H9 (cell line): ENCODE measurements at regions not wholly inside any gene's neighbourhood (a gene's known extent, or its start where the extent isn't known, plus 50 kb on each side); places are given as distances from the start of the nearest gene placed in this dataset.

ENCODE experiments used
- DNase-seq: peaks from one replicate; pipeline ENCODE4 v3.0.0-alpha.2; 2017
- H2AFZ ChIP-seq: one replicate; pipeline ENCODE4 v1.6.1; 2013; ENCODE audit warnings: mild to moderate bottlenecking, low read length, control low read depth, moderate library complexity
- H2AK5ac ChIP-seq: 2 replicates; pipeline ENCODE4 v1.6.1; 2013; ENCODE audit warnings: low read length, control low read depth, mixed read lengths; ENCODE audit not compliant: insufficient read length
- H2BK120ac ChIP-seq: one replicate; pipeline ENCODE4 v1.6.1; 2013; ENCODE audit warnings: low read depth, mild to moderate bottlenecking, low read length, control low read depth, inconsistent platforms; ENCODE audit not compliant: poor library complexity, severe bottlenecking
- H2BK12ac ChIP-seq: 2 replicates; pipeline ENCODE4 v1.6.1; 2013; ENCODE audit warnings: low read length, control low read depth, mixed read lengths, low read depth; ENCODE audit not compliant: insufficient read length
- H2BK15ac ChIP-seq: 2 replicates; pipeline ENCODE4 v1.6.1; 2013; ENCODE audit warnings: low read depth, low read length, control low read depth
- H2BK20ac ChIP-seq: one replicate; pipeline ENCODE4 v1.6.1; 2013; ENCODE audit warnings: low read depth, mild to moderate bottlenecking, low read length, control low read depth, inconsistent platforms; ENCODE audit not compliant: poor library complexity, severe bottlenecking
- H2BK5ac ChIP-seq: 2 replicates; pipeline ENCODE4 v1.6.1; 2013; ENCODE audit warnings: low read length, control low read depth, mixed read lengths; ENCODE audit not compliant: insufficient read length
- H3K14ac ChIP-seq: 2 replicates; pipeline ENCODE4 v1.6.1; 2013; ENCODE audit warnings: low read length, control low read depth; ENCODE audit not compliant: insufficient read depth
- H3K18ac ChIP-seq: 2 replicates; pipeline ENCODE4 v1.6.1; 2013; ENCODE audit warnings: low read depth, mild to moderate bottlenecking, mixed read lengths, low read length, control low read depth; ENCODE audit not compliant: insufficient read length
- H3K23ac ChIP-seq: 2 replicates; pipeline ENCODE4 v1.6.1; 2013; ENCODE audit warnings: low read length, control low read depth, mixed read lengths, low read depth; ENCODE audit not compliant: insufficient read length
- H3K23me2 ChIP-seq: 2 replicates; pipeline ENCODE4 v1.6.1; 2013; ENCODE audit warnings: low read depth, mild to moderate bottlenecking, mixed read lengths, low read length, control low read depth; ENCODE audit not compliant: insufficient read length, poor library complexity, severe bottlenecking
- H3K27ac ChIP-seq: 2 replicates; pipeline ENCODE4 v1.5.1; 2013; ENCODE audit warnings: low read length, control low read depth, mixed read lengths, low read depth; ENCODE audit not compliant: insufficient read length
- H3K27me3 ChIP-seq: 2 replicates; pipeline ENCODE4 v1.6.1; 2013; ENCODE audit warnings: low read length, control low read depth, inconsistent platforms; ENCODE audit not compliant: insufficient read depth
- H3K4ac ChIP-seq: 2 replicates; pipeline ENCODE4 v1.6.1; 2013; ENCODE audit warnings: low read depth, mild to moderate bottlenecking, control low read depth, inconsistent platforms, low read length, moderate library complexity
- H3K4me1 ChIP-seq: 2 replicates; pipeline ENCODE4 v1.6.1; 2013; ENCODE audit warnings: low read length, control low read depth, inconsistent platforms; ENCODE audit not compliant: insufficient read depth
- H3K4me2 ChIP-seq: 2 replicates; pipeline ENCODE4 v1.6.1; 2013; ENCODE audit warnings: low read length, control low read depth, mixed read lengths; ENCODE audit not compliant: insufficient read length, insufficient read depth
- H3K56ac ChIP-seq: 2 replicates; pipeline ENCODE4 v1.6.1; 2013; ENCODE audit warnings: low read depth, mild to moderate bottlenecking, mixed read lengths, low read length, control low read depth; ENCODE audit not compliant: insufficient read length
- H3K79me1 ChIP-seq: 2 replicates; pipeline ENCODE4 v1.6.1; 2013; ENCODE audit warnings: low read depth, mild to moderate bottlenecking, moderate library complexity, low read length, control low read depth, inconsistent platforms; ENCODE audit not compliant: insufficient read depth, poor library complexity, severe bottlenecking
- H3K79me2 ChIP-seq: 2 replicates; pipeline ENCODE4 v1.6.1; 2013; ENCODE audit warnings: low read length, control low read depth, inconsistent platforms; ENCODE audit not compliant: insufficient read depth
- H3K9ac ChIP-seq: 2 replicates; pipeline ENCODE4 v1.6.1; 2013; ENCODE audit warnings: low read length, control low read depth, mixed read lengths; ENCODE audit not compliant: insufficient read length; ENCODE audit errors: extremely low read depth
- H3K9me3 ChIP-seq: one replicate; pipeline ENCODE4 v1.6.1; 2013; ENCODE audit warnings: low read depth, low read length, inconsistent platforms; ENCODE audit not compliant: control insufficient read depth
- H3T11ph ChIP-seq: one replicate; pipeline ENCODE4 v1.6.1; 2013; ENCODE audit warnings: mild to moderate bottlenecking, low read length, control low read depth, inconsistent platforms
- H4K20me1 ChIP-seq: one replicate; pipeline ENCODE4 v1.6.1; 2013; ENCODE audit not compliant: control insufficient read depth, insufficient read length, insufficient read depth
- H4K5ac ChIP-seq: 2 replicates; pipeline ENCODE4 v1.6.1; 2013; ENCODE audit warnings: low read depth, mild to moderate bottlenecking, mixed read lengths, low read length, control low read depth; ENCODE audit not compliant: insufficient read length
- H4K8ac ChIP-seq: replicated peaks from 2 replicates; pipeline ENCODE4 v1.6.1; 2013; ENCODE audit warnings: low read length, control low read depth, mixed read lengths, low read depth; ENCODE audit not compliant: insufficient read length
- H4K91ac ChIP-seq: 2 replicates; pipeline ENCODE4 v1.6.1; 2013; ENCODE audit warnings: low read depth, mild to moderate bottlenecking, moderate library complexity, mixed read lengths, low read length, control low read depth; ENCODE audit not compliant: insufficient read length
- H3K27ac Mint-ChIP-seq, 3 experiments: 2 replicates in 2 of 3; 3 replicates in 1 of 3; pipeline ENCODE4 v1.8.0; 2020 to 2021; ENCODE audit warnings: mixed read lengths in 3 of 3, mild to moderate bottlenecking in 1 of 3, moderate library complexity in 1 of 3
- H3K27me3 Mint-ChIP-seq: 2 replicates; pipeline ENCODE4 v1.8.0; 2021; ENCODE audit warnings: low read depth, mild to moderate bottlenecking, moderate library complexity, mixed read lengths
- H3K36me3 Mint-ChIP-seq, 3 experiments: 2 replicates in 2 of 3; 3 replicates in 1 of 3; pipeline ENCODE4 v1.8.0; 2020 to 2021; ENCODE audit warnings: low read depth in 3 of 3, mixed read lengths in 3 of 3; ENCODE audit not compliant: insufficient read depth in 1 of 3
- H3K4me1 Mint-ChIP-seq, 2 experiments: 2 replicates each; pipeline ENCODE4 v1.8.0; 2020; ENCODE audit warnings: mixed read lengths in 2 of 2
- H3K4me3 Mint-ChIP-seq, 2 experiments: 2 replicates in 1 of 2; 3 replicates in 1 of 2; pipeline ENCODE4 v1.8.0; 2020 to 2021; ENCODE audit warnings: mild to moderate bottlenecking in 2 of 2, mixed read lengths in 2 of 2, moderate library complexity in 1 of 2
- H3K9me3 Mint-ChIP-seq, 2 experiments: 2 replicates in 1 of 2; 3 replicates in 1 of 2; pipeline ENCODE4 v1.8.0; 2020; ENCODE audit warnings: mild to moderate bottlenecking in 2 of 2, mixed read lengths in 2 of 2, moderate library complexity in 1 of 2
- WGBS: extraction: QIAGEN DNeasy Blood & Tissue Kit; methylation state at CpG from one replicate; pipeline ENCODE4 v1.1.7; 2013; ENCODE audit warnings: missing lambda C conversion rate, low lambda C conversion rate, mixed read lengths; ENCODE audit not compliant: insufficient read length; ENCODE audit errors: extremely low coverage; 5-methylcytosine and 5-hydroxymethylcytosine counted together
- TF ChIP-seq, protein P1 (sequence below): fragments of 200-600 bp; sonication (generic); conservative IDR thresholded peaks from 3 replicates; pipeline ENCODE4 v1.8.0; 2021; ENCODE audit warnings: antibody characterized with exemption, mild to moderate bottlenecking

DNA sequence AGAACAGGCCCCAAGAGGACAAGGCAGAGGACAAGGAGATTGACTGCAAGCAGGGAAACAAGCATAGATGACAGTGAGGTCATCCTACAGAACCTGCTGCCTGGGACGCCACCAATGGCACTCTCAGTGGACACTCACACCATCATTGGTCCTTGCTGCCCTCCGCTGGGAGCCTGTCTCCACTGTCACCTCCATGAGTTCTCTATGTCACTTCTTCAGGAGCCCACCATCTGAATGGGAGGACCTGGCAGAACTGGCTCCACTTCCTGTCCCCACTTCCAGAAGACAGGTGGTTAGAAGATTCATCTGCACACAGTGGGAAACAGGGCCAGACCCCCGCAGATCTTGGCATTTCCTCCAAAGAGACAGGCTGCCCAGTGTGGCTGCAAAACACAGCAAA, 188.9 kb downstream of the HSD17B3 start:
- Histone ChIP-seq H2BK15ac (no peak overlapping the region), H3K9me3 (no peaks in the 10 kb centered on the region), H3K27me3 (no peaks in the 10 kb centered on the region), H2BK5ac (no peak overlapping the region), H3K9ac (no peak overlapping the region), H2AK5ac (no peak overlapping the region), H4K8ac (no peak overlapping the region), H3K27ac (no peak overlapping the region), H3K4me2 (no peak overlapping the region), H3K79me2 (no peaks in the 10 kb centered on the region), H3K18ac (no peak overlapping the region), H2BK12ac (no peak overlapping the region), H4K5ac (no peak overlapping the region), H2AFZ (no peak overlapping the region), H3K14ac (no peak overlapping the region), H3T11ph (no peak overlapping the region), H2BK120ac (no peak overlapping the region), H4K91ac (no peak overlapping the region), H3K23me2 (no peaks in the 10 kb centered on the region), H3K79me1 (no peaks in the 10 kb centered on the region), H2BK20ac (no peak overlapping the region), H3K23ac (no peak overlapping the region), H3K4me1 (no peaks in the 10 kb centered on the region), H3K4ac (no peak overlapping the region), H4K20me1 (no peaks in the 10 kb centered on the region), H3K56ac (no peak overlapping the region)
- H3K4me1 Mint-ChIP-seq, result peaks cover 9 to 13% of the 10 kb centered on the region in 2 experiments
- DNase-seq, result no peak
- WGBS, result no CpG with 5 or more reads among the region's 3 CpGs
- TF ChIP-seq, protein P1, sequence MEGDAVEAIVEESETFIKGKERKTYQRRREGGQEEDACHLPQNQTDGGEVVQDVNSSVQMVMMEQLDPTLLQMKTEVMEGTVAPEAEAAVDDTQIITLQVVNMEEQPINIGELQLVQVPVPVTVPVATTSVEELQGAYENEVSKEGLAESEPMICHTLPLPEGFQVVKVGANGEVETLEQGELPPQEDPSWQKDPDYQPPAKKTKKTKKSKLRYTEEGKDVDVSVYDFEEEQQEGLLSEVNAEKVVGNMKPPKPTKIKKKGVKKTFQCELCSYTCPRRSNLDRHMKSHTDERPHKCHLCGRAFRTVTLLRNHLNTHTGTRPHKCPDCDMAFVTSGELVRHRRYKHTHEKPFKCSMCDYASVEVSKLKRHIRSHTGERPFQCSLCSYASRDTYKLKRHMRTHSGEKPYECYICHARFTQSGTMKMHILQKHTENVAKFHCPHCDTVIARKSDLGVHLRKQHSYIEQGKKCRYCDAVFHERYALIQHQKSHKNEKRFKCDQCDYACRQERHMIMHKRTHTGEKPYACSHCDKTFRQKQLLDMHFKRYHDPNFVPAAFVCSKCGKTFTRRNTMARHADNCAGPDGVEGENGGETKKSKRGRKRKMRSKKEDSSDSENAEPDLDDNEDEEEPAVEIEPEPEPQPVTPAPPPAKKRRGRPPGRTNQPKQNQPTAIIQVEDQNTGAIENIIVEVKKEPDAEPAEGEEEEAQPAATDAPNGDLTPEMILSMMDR, result no peak
- H3K36me3 Mint-ChIP-seq, result peaks cover 0 to 7% (median 4%) of the 10 kb centered on the region in 3 experiments; a peak in 3 of 7 replicates
- H3K27ac Mint-ChIP-seq, result no peak overlapping the region
- peaks cover 6% of the 10 kb centered on the region in 2 experiments; a peak in 4 of 5 replicates for H3K9me3 Mint-ChIP-seq
- H3K4me3 Mint-ChIP-seq, result no peak overlapping the region
- peaks cover 25% of the 10 kb centered on the region for H3K27me3 Mint-ChIP-seq
